Fibroblast of skin of left quadriceps (primary cell): ENCODE measurements at regions not wholly inside any gene's neighbourhood (a gene's known extent, or its start where the extent isn't known, plus 50 kb on each side); places are given as distances from the start of the nearest gene placed in this dataset.
"Not testable (repeated sequence)": the region's sequence is repeated elsewhere in the genome, so short reads cannot be mapped to it uniquely, and the experiment has no call there.

ENCODE experiments used
- DNase-seq, 2 experiments: peaks; one replicate each; pipeline ENCODE4 v3.0.0-alpha.2; 2013; ENCODE audit warnings: low read depth in 2 of 2

GRCh38 chr1:102661481-102661880 is 446.8 kb downstream of the COL11A1 start:
- DNase-seq = no peak

DNA sequence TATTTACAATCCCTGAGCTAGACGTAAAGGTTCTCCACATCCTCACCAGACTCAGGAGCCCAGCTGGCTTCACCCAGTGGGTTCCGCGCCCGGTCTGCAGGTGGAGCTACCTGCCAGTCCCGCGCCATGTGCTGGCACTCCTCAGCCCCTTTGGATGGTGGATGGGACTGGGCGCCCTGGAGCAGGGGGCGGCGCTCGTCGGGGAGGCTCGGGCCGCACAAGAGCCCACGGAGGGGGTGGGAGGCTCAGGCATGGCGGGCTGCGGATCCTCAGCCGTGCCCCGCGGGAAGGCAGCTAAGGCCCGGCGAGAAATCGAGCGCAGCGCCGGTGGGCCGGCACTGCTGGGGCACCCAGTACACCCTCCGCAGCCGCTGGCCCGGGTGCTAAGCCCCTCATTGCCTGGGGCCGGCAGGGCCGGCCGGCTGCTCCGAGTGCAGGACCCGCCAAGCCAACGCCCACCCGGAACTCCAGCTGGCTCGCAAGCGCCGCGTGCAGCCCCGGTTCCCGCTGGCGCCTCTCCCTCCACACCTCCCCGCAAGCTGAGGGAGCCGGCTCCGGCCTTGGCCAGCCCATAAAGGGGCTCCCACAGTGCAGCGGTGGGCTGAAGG is 448.3 kb downstream of the COL11A1 start:
- DNase-seq = not testable (repeated sequence)

- DNase-seq = no peak
Measured at GRCh38 chr1:102655034-102655433, 453.3 kb downstream of the COL11A1 start.

DNA sequence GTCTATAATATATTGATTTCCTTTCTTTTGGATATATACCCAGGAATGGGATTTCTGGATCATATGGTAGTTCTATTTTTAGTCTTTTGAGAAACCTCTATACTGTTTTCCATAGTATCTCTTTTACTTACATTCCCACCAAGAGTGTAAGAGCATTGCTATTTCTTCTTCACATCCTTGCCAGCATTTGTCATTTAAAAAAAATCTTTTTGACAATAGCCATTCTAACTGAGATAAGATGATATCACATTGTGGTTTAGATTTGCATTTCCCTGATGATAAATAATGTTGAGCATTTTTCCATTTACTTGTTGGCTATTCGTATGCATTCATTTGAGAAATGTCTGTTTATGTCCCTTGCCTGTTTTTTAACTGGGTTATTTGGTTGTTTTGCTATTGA is 467.4 kb downstream of the COL11A1 start:
- DNase-seq = no peak

GRCh38 chr1:102640312-102640711 is 468.0 kb downstream of the COL11A1 start:
- DNase-seq = no peak

- DNase-seq = no peak
Measured at GRCh38 chr1:102631691-102632090, 476.6 kb downstream of the COL11A1 start.

- DNase-seq = no peak
Measured at GRCh38 chr1:102630041-102630440, 478.3 kb downstream of the COL11A1 start.

DNA sequence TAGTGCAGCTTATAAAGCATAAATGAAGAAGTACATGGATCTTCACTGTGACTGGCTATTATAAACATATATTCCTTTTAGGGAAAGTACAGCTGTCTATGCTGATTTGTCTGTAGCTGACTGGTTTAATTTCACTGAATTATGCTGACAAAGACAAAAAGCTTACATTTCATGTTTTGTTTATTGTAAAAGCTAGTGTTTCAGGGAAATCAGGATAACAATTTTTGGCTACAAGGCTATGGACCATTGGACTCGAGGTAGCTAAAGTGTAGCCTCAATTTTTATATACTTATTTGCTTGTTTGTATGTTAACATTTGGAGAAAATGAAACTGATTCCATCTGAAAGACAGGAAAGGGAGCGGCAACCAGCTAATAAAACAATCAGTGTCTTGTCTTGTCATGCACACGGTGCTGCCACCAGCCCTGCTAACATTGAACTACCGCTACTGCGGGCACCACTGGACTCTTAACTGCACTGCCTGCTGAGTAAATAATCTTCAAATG is 480.2 kb downstream of the COL11A1 start:
- DNase-seq = no peak

GRCh38 chr1:102627145-102627544 is 481.2 kb downstream of the COL11A1 start:
- no peak for DNase-seq

- no peak for DNase-seq
Measured at GRCh38 chr1:102615896-102616295, 492.4 kb downstream of the COL11A1 start.

- DNase-seq = no peak
Measured at GRCh38 chr1:102595106-102595505, 513.2 kb downstream of the COL11A1 start.

DNA sequence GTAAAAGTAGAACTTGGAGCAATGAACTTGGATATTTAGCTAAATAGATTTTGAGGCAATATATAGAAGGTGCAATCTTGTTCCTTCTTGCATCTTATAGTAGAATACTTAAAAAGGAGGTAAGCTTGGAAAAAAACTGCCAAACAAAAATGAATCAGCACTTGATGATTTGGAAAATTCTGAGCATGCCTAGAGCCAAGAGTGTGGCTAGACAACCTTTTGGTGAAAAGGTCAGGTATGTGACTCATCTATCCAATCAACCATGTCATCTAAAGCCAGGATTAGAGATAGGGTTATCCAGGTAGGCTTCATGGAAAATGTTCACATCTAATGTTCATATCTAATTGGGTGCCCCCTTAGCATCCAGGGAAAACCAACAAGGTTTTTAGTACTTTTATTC is 515.0 kb downstream of the COL11A1 start:
- no peak for DNase-seq

GRCh38 chr1:102588536-102588935 is 519.8 kb downstream of the COL11A1 start:
- DNase-seq = no peak

- DNase-seq = no peak
Measured at GRCh38 chr1:102586022-102586421, 522.3 kb downstream of the COL11A1 start.

GRCh38 chr1:102580806-102581205 is 527.5 kb downstream of the COL11A1 start:
- DNase-seq = no peak

DNA sequence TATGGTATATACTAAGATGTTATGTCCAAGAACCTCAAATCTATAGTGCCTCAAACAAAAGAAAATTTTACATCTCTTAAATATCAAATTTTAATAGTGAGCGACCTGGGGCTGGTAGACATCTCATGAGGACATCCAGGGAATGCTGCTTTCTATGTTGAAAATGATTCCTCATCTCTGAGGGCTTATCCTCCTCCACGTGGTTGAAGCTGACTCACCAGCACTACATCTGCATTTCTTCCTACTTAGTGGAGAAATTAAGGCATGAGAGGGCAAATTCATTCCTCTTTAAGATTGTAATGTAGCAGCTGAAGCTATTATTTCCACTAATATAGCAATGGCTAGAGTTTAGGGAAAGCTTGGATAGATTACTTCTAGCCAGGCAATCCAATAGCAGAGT is 529.5 kb downstream of the COL11A1 start:
- no peak for DNase-seq

DNA sequence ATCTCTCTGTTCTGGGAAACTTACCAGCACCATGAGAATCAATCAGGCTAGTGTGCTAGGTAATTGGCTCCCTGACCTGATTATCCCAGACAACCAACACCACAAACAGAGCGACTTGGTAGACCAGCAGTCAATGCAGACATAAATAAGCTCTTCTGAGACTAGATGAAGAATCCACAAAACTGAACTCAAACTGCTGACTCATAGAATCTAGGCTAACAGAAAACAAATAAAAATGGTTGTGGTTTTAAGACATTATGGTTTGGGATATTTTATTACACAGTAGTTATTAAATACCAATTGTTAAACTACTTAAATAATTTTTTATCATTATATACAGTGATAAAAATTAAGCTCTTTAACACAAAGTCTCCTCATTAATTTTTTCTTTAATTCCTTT is 535.7 kb downstream of the COL11A1 start:
- no peak for DNase-seq

- DNase-seq = no peak
Measured at GRCh38 chr1:102566182-102566581, 542.1 kb downstream of the COL11A1 start.

GRCh38 chr1:102562380-102562779 is 545.9 kb downstream of the COL11A1 start:
- no peak for DNase-seq

DNA sequence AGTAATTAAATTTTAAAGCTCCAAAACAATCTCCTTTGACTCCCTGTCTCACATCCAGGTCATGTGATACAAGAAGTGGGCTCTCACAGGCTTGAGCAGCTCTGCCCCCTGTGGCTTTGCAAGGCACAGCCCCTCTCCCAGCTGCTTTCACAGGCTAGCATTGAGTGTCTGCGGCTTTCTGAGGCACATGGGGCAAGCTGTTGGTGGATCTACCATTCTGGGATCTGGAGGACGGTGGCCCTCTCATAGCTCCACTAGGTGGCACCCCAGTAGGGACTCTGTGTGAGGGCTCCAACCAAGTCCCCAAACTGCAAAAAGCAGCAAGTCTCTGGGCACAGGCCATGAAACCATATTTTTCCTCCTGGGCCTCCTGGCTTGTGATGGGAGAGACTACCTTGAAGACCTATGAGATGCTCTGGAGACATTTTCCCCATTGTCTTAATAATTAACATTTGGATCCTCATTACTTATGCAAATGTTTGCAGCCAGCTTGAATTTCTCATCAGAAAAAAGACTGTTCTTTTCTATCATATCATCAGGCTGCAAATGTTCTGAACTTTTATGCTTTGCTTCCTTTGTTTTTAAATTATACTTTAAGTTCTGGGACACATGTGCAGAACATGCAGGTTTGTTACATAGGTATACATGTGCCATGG is 554.1 kb upstream of the OLFM3 start:
- DNase-seq = no peak

DNA sequence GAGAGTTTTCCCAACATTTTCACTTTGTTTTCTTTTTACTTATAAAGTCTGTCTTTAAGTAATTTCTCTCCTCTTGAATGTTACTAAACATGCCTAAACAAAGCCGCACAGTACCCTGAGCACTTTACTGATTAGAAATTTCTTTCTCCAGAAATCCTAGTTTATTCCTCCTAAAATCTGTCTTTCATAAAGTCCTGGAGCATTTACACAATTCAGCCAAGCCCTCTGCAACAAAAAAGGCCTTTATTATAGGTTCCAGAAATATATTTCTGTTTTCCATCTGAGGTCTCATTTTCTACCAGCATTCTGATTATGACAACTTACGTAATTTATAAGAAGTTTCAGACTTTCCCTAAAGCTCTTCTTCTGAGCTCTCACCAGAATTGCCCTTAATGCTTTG is 549.5 kb upstream of the OLFM3 start:
- DNase-seq = no peak

GRCh38 chr1:102535829-102536505 is 539.2 kb upstream of the OLFM3 start:
- DNase-seq = no peak

GRCh38 chr1:102531036-102531435 is 534.3 kb upstream of the OLFM3 start:
- no peak for DNase-seq
